K562 (cell line): ENCODE measurements at regions not wholly inside any gene's neighbourhood (a gene's known extent, or its start where the extent isn't known, plus 50 kb on each side); places are given as distances from the start of the nearest gene placed in this dataset.

ENCODE experiments used
- ATAC-seq: fragments of 200-7000 bp; cut with Tn5 transposase; 3 replicates; pipeline ENCODE4 v1.9.1; 2020; ENCODE audit warnings: moderate library complexity
- BruUV-seq: library from RNA; stranded (reverse); fragments of 400-500 nt; replicated peaks from 2 replicates; lab custom pipeline; 2021; lab: Mats Ljungman, UMichigan
- CTCF ChIA-PET: fragments of 300-600 bp; formaldehyde crosslinking; extraction: SDS; loops from one replicate; lab custom pipeline; 2021; ENCODE audit warnings: low intra/inter-chr PET ratio; lab: Yijun Ruan, JAX
- POLR2A ChIA-PET: fragments of 300-600, 350-650 bp; sonication (Branson Sonifier 250); formaldehyde crosslinking; extraction: SDS; loops from one replicate; lab custom pipeline; 2021; ENCODE audit warnings: antibody characterized with exemption, inconsistent platforms; lab: Yijun Ruan, JAX
- DNase-seq, 4 experiments: peaks; one replicate each; pipeline versions ENCODE4 v3.0.0 to v3.0.0-alpha.2; 2011 to 2018; ENCODE audit warnings: low spot score in 3 of 4, mixed read lengths in 3 of 4; ENCODE audit errors: extremely low read depth in 1 of 4
- FAIRE-seq: peaks from 2 replicates; lab custom pipeline; 2011; peaks lifted over from hg19 to GRCh38; lab: Jason Lieb, UNC
- H2AFZ ChIP-seq: 2 replicates; pipeline ENCODE4 v1.6.0; 2011; ENCODE audit warnings: low read depth, low read length, control low read depth, inconsistent platforms
- H3K27ac ChIP-seq: fragments of 200-600 bp; 3 replicates; pipeline ENCODE4 v1.8.0; 2011; ENCODE audit warnings: low read depth, mild to moderate bottlenecking, control low read depth, inconsistent platforms, low read length, moderate library complexity, mixed read lengths; ENCODE audit errors: extremely low read depth
- H3K27me3 ChIP-seq, 2 experiments: fragments of 300-600 bp in 1 of 2; 2 replicates in 1 of 2; 3 replicates in 1 of 2; pipeline versions ENCODE4 v1.6.0 to v1.8.0; 2011; ENCODE audit warnings: inconsistent platforms in 2 of 2, low read length in 2 of 2, mild to moderate bottlenecking in 1 of 2, mixed read lengths in 1 of 2, moderate library complexity in 1 of 2; ENCODE audit not compliant: control insufficient read depth in 2 of 2, insufficient read depth in 2 of 2
- H3K36me3 ChIP-seq: fragments of 300-600 bp; 3 replicates; pipeline ENCODE4 v1.8.0; 2011; ENCODE audit warnings: mild to moderate bottlenecking, low read length, inconsistent platforms; ENCODE audit not compliant: control insufficient read depth, insufficient read depth
- H3K4me1 ChIP-seq, 2 experiments: fragments of 200-600 bp in 1 of 2; replicated peaks in 1 of 2; 2 replicates in 1 of 2; 3 replicates in 1 of 2; pipeline versions ENCODE4 v1.5.1 to v1.8.0; 2011; ENCODE audit warnings: inconsistent platforms in 2 of 2, low read length in 2 of 2, mild to moderate bottlenecking in 1 of 2, mixed read lengths in 1 of 2, moderate library complexity in 1 of 2; ENCODE audit not compliant: control insufficient read depth in 2 of 2, insufficient read depth in 2 of 2
- H3K4me2 ChIP-seq: 2 replicates; pipeline ENCODE4 v1.6.1; 2011; ENCODE audit warnings: low read length, control low read depth, inconsistent platforms, mixed read lengths; ENCODE audit not compliant: insufficient read depth
- H3K4me3 ChIP-seq: fragments of 200-600 bp; sonication (generic), shearing (Covaris generic); 2 replicates; pipeline ENCODE4 v1.5.1; 2016; ENCODE audit warnings: control low read depth, inconsistent platforms
- H3K79me2 ChIP-seq: fragments of 200-600 bp; 3 replicates; pipeline ENCODE4 v1.8.0; 2011; ENCODE audit warnings: low read length, inconsistent platforms; ENCODE audit not compliant: control insufficient read depth, insufficient read depth
- H3K9ac ChIP-seq, 2 experiments: 2 replicates each; pipeline versions ENCODE4 v1.6.0 to v1.6.1; 2011; ENCODE audit warnings: low read depth in 2 of 2, low read length in 2 of 2, control low read depth in 1 of 2, inconsistent platforms in 1 of 2, mild to moderate bottlenecking in 1 of 2, mixed read lengths in 1 of 2; ENCODE audit not compliant: insufficient read depth in 1 of 2
- H3K9me1 ChIP-seq: one replicate; pipeline ENCODE4 v1.6.0; 2011; ENCODE audit warnings: inconsistent platforms, mild to moderate bottlenecking, low read length, moderate library complexity; ENCODE audit not compliant: control insufficient read depth, insufficient read depth
- H3K9me3 ChIP-seq: replicated peaks from 2 replicates; pipeline ENCODE4 v1.5.1; 2011; ENCODE audit warnings: low read depth, low read length, inconsistent platforms; ENCODE audit not compliant: control insufficient read depth, insufficient read depth
- H4K20me1 ChIP-seq: replicated peaks from 2 replicates; pipeline ENCODE4 v1.6.1; 2011; ENCODE audit warnings: low read length, inconsistent platforms, mixed read lengths; ENCODE audit not compliant: control insufficient read depth, insufficient read depth
- CBFA2T3 ChIP-seq: fragments of 450-650 bp; IDR thresholded peaks from 2 replicates; pipeline ENCODE4 v1.6.1; 2017
- FUS ChIP-seq: fragments of 200-400 bp; formaldehyde crosslinking; optimal IDR thresholded peaks from 2 replicates; pipeline ENCODE3; 2017; ENCODE audit warnings: low read depth, low read length
- ILK ChIP-seq: fragments of 450-650 bp; IDR thresholded peaks from 2 replicates; pipeline ENCODE4 v1.6.1; 2016; ENCODE audit warnings: missing genetic modification characterization, low read depth, mild to moderate bottlenecking, missing compliant biosample characterization, moderate library complexity, borderline replicate concordance
- MTA3 ChIP-seq: fragments of 450-650 bp; formaldehyde crosslinking; IDR thresholded peaks from 2 replicates; pipeline ENCODE4 v1.6.1; 2017; ENCODE audit warnings: mild to moderate bottlenecking, borderline replicate concordance
- NEUROD1 ChIP-seq: fragments of 150-350 bp; IDR thresholded peaks from 2 replicates; pipeline ENCODE4 v1.6.1; 2014; ENCODE audit warnings: borderline replicate concordance, low read length, low read depth; ENCODE audit not compliant: partially characterized antibody
- PURB ChIP-seq: sonication (generic); formaldehyde crosslinking; IDR thresholded peaks from 2 replicates; pipeline ENCODE4 v1.9.0; 2021; ENCODE audit warnings: low read depth, mild to moderate bottlenecking, missing genetic modification reagents
- RFX7 ChIP-seq: fragments of 250-450 bp; sonication (Bioruptor Pico); IDR thresholded peaks from 2 replicates; pipeline ENCODE4 v1.5.1; 2021; ENCODE audit warnings: mild to moderate bottlenecking
- SIN3A ChIP-seq, 2 experiments: fragments of 150-350 bp in 1 of 2; IDR thresholded peaks; 2 replicates each; pipeline ENCODE4 v1.6.1; 2011 to 2016; ENCODE audit warnings: borderline replicate concordance in 2 of 2, low read depth in 2 of 2, low read length in 2 of 2, mild to moderate bottlenecking in 2 of 2, moderate library complexity in 2 of 2; ENCODE audit not compliant: control insufficient read depth in 1 of 2
- SRSF1 ChIP-seq: fragments of 200-400 bp; formaldehyde crosslinking; IDR thresholded peaks from 2 replicates; pipeline ENCODE4 v1.6.1; 2017; ENCODE audit warnings: mild to moderate bottlenecking, low read depth, low read length, moderate library complexity
- TEAD1 ChIP-seq, 2 experiments: fragments of 450-650 bp in 1 of 2; sonication (generic) in 1 of 2; formaldehyde crosslinking; IDR thresholded peaks; 2 replicates each; pipeline versions ENCODE4 v1.4.0 to v1.8.0; 2020 to 2022; ENCODE audit warnings: mild to moderate bottlenecking in 2 of 2, missing genetic modification reagents in 1 of 2
- TRIM24 ChIP-seq, 2 experiments: fragments of 450-650 bp; IDR thresholded peaks; 2 replicates each; pipeline ENCODE4 v1.6.1; 2016
- XRCC3 ChIP-seq: fragments of 450-650 bp; IDR thresholded peaks from 2 replicates; pipeline ENCODE4 v1.6.1; 2017; ENCODE audit warnings: mild to moderate bottlenecking, moderate library complexity
- ZC3H8 ChIP-seq: fragments of 450-650 bp; IDR thresholded peaks from 2 replicates; pipeline ENCODE4 v1.6.1; 2017
- ZNF212 ChIP-seq: fragments of 450-650 bp; formaldehyde crosslinking; IDR thresholded peaks from 2 replicates; pipeline ENCODE4 v1.4.0; 2020; ENCODE audit warnings: mild to moderate bottlenecking
- ZNF217 ChIP-seq: sonication (generic); formaldehyde crosslinking; IDR thresholded peaks from 2 replicates; pipeline ENCODE4 v1.8.0; 2022; ENCODE audit warnings: mild to moderate bottlenecking, missing genetic modification reagents
- ZNF316 ChIP-seq: fragments of 450-650 bp; IDR thresholded peaks from 2 replicates; pipeline ENCODE4 v1.6.1; 2016
- WGBS: fragments of 100-300 bp; shearing (Covaris generic); methylation state at CpG from one replicate; pipeline ENCODE4 v1.1.6; 2016; ENCODE audit warnings: low coverage, mixed read lengths; ENCODE audit not compliant: insufficient coverage; ENCODE audit errors: missing lambda C conversion rate; 5-methylcytosine and 5-hydroxymethylcytosine counted together
- in situ Hi-C: fragments of 300-500 bp; cut with MboI; formaldehyde crosslinking; loops from 4 replicates; pipeline ENCODE4 v1.15.0; 2018; ENCODE audit warnings: inconsistent platforms, mixed read lengths
- intact Hi-C: fragments of 100-400 bp; cut with micrococcal nuclease; formaldehyde crosslinking; loops from 2 replicates; pipeline ENCODE4 v1.14.2; 2022

DNA sequence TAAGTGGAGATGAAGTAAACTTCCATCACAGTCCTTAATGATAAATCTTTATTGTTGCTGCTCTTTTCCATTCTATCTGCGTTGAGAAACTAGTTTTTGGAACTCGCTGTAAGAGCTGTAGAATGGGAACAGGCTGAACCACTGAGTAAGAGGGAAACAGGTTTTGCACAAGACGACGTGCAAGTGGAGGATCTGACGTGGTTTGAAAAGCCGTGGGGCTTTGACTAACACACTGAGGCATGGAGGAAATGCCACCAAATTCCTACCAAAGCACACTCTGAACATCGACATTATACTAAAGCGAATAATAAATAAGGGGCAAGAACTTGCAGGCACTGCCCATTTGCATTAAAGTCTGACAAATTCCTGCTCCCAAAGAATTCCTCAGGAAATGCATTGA lies 160.6 kb downstream of the KLF6 start:
- no peak overlapping the region for H3K4me2 ChIP-seq
- FAIRE-seq (no peak), ATAC-seq (no peak), DNase-seq (no peak)
- H3K27me3 ChIP-seq, result no peaks in the 10 kb centered on the region
- H3K4me1 ChIP-seq, result no peaks in the 10 kb centered on the region
- H3K4me3 ChIP-seq, result no peak overlapping the region
- intact Hi-C loops, result no loop called here
- CTCF ChIA-PET, result no interaction called here
- POLR2A ChIA-PET, result interaction anchor here (1.8 kb wide), 1 partner anchor 161 kb away, joined by 5 read pairs; the partner anchor contains the start of gene KLF6
- in situ Hi-C loops, result no loop called here
- H3K9ac ChIP-seq, result no peak overlapping the region
- H3K27ac ChIP-seq, result no peak overlapping the region
- no peaks in the 10 kb centered on the region for H3K9me3 ChIP-seq
- H2AFZ ChIP-seq, result no peak overlapping the region
- TF ChIP-seq SRSF1 (no peak), ZNF316 (no peak), XRCC3 (no peak), TEAD1 (CRISPR knock-in tag; IDR thresholded peaks at IDR 0.05) (no peak), ZNF217 (CRISPR knock-in tag) (no peak), TRIM24 (IDR thresholded peaks at IDR 0.05) (no peak), NEUROD1 (no peak), FUS (no peak), CBFA2T3 (no peak), RFX7 (CRISPR knock-in tag) (no peak), PURB (CRISPR knock-in tag) (no peak), ZC3H8 (no peak), MTA3 (no peak), ILK (tag) (no peak), SIN3A (IDR thresholded peaks at IDR 0.05; ENCODE audit: borderline replicate concordance in 2 of 2, control insufficient read depth in 1 of 2, low read depth in 2 of 2, low read length in 2 of 2) (no peak), ZNF212 (no peak)
- H3K79me2 ChIP-seq, result no peaks in the 10 kb centered on the region
- no peaks in the 10 kb centered on the region for H3K9me1 ChIP-seq
- no peaks in the 10 kb centered on the region for H4K20me1 ChIP-seq
- 5% methylated on average over 8 of the region's 8 CpGs for WGBS
- no TSS peak for BruUV-seq
- no peaks in the 10 kb centered on the region for H3K36me3 ChIP-seq
